ENCODE measurements at regions not wholly inside any gene's neighbourhood (a gene's known extent, or its start where the extent isn't known, plus 50 kb on each side); places are given as distances from the start of the nearest gene placed in this dataset.

DNA sequence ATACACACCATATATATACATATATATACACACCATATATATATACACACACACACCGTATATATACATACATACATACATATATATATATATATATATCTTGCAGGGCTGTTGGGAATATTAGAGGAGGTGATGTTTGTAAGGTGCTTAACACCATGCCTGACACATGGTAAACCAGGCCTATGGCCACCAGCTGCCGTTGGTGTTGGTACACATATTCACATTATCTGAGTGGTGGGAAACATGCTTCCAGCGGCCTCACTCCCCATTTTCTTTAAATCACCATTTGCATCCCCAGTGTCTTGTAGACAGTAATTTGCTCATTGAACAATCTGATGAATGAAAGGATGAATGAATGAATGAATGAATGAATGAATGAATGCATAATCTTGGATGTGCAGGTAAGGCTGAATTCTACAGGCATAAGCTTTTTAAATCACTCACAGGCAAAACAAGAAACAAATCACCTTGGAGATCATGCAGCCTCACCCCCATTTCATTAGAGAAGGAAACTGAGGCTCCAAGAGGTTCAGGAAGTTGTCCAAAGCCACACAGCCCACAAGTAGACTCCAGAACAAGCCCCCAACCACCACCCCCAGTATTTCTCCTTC lies 527.8 kb downstream of the MIAT start:
- TF ChIP-seq GATA2 (IDR thresholded peaks at IDR 0.05; ENCODE audit: low read depth, low read length) (no peak), GATA3 (IDR thresholded peaks at IDR 0.05; ENCODE audit: low read depth, low read length) (no peak)

DNA sequence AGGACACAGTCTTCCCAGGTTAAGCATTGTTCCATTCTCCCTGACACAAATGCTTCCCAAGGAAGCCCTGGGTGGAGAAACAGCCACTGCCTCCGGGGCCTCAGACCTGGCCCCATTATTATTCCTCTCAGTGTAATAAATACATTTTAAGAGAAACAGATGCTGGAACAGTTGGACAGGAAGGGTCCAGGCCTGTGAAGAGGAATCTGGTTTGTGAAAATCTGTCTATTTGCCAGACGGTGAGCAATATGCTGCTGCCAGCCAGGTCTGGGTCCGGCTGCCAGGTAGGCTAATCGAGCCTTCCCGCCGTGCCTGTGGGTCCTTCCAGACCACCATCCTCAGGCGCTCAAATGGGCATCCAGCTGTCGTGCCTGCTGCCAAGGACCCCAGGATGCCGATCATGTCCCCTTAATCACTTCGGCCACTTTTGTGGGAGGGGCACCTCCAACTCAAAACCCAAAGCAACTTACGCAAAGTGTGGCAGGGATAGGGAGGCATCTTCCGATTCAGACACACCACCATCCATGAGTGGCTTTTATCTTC lies 528.4 kb downstream of the MIAT start:
- no peak for TF ChIP-seq GATA3 (IDR thresholded peaks at IDR 0.05; ENCODE audit: low read depth, low read length)
- TF ChIP-seq GATA2 (IDR thresholded peaks at IDR 0.05; ENCODE audit: low read depth, low read length) = no peak

DNA sequence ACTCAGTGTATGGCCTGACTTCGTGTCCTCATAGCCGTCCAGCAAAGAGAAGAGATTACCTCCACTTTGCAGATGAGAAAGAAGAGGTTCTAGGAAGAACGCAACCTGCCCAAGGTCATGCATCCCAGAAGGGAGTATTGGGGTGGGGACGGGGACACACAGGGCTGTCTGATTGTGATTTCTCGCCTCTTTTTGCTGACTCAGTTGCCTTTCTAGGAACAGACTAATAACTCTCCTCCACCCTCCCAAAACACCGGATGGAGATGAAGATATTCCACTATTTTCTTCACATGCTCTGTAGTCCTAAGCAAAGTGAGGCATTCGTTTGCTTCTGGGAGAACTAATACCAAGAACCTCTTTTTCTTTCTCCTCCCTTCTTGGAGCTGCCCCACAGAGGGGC lies 529.3 kb downstream of the MIAT start:
- TF ChIP-seq GATA3 (IDR thresholded peaks at IDR 0.05; ENCODE audit: low read depth, low read length) (no peak), GATA2 (IDR thresholded peaks at IDR 0.05; ENCODE audit: low read depth, low read length) (no peak)

DNA sequence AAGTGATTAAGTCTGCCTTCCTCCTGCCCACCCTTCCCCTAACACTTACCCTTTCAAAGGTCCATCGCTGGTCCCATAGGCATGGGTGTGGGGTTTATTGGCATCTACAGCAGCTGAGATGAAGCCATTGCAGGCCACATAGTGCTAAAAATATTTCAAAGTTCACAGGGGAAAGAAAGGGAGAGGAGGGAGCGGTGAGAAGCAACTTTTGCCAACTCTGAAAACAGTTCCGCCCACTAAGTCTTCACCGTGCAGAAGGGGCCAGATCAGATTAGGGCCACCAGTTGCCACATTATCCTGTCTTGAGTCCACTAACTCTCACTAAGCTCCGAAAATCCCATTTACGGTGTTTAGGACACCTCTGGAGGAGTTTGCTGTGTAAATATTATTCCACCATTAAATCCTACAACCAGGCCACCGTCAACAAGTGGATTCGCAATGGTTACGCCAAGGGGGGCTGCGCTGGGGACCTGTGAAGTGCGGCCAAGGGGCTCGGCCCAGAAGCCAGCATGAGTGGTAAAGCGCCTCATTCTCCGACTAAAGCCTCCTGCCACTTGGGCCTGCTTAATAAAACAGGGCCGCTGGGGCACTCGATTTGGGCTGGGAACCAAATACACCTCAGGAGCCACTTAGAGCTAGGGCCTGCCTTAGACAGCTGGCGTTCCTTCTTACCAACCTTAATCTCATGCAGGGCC lies 534.9 kb downstream of the MIAT start:
- no peak for TF ChIP-seq GATA2 (IDR thresholded peaks at IDR 0.05; ENCODE audit: low read depth, low read length)
- TF ChIP-seq GATA3 (IDR thresholded peaks at IDR 0.05; ENCODE audit: low read depth, low read length) = no peak

DNA sequence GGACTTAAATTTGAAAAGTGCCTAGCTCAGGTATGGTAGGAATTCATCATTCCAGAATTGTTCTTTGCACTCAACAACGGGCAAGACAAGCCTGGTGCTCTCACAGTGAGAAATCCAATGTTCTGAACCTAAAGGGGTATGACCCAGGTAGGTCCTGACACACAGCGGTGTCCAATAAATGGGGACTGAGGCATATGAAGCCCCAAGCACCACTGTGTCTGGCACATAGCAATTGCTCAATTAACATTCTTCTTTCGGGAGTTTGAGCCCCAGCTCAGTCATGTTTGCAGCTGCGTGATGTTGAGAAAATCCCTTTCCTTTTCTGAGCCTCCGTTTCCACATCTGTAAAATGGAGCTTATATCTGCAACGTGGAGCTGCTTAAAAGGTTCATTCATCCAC lies 535.8 kb downstream of the MIAT start:
- TF ChIP-seq GATA2 (IDR thresholded peaks at IDR 0.05; ENCODE audit: low read depth, low read length) (no peak), GATA3 (IDR thresholded peaks at IDR 0.05; ENCODE audit: low read depth, low read length) (no peak)

DNA sequence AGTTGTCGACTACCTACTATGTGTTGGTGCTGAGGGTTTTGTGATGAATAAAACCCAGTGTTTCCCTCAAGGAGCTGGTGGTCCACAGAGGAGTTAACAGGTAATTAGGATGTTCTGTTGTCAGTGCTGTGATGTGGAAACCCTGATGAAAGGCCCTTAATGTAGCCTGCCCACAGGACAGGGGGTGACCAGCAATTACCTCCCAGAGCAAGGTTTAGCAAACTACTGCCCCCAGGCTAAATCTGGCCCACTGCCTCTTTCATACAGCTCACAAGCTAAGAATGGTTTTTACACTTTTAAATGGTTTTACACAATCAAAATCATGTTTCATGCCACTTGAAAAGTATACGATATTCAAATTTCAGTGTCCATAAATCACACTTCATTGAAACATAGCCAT lies 536.2 kb downstream of the MIAT start:
- TF ChIP-seq GATA2 (IDR thresholded peaks at IDR 0.05; ENCODE audit: low read depth, low read length) (no peak), GATA3 (IDR thresholded peaks at IDR 0.05; ENCODE audit: low read depth, low read length) (no peak)

DNA sequence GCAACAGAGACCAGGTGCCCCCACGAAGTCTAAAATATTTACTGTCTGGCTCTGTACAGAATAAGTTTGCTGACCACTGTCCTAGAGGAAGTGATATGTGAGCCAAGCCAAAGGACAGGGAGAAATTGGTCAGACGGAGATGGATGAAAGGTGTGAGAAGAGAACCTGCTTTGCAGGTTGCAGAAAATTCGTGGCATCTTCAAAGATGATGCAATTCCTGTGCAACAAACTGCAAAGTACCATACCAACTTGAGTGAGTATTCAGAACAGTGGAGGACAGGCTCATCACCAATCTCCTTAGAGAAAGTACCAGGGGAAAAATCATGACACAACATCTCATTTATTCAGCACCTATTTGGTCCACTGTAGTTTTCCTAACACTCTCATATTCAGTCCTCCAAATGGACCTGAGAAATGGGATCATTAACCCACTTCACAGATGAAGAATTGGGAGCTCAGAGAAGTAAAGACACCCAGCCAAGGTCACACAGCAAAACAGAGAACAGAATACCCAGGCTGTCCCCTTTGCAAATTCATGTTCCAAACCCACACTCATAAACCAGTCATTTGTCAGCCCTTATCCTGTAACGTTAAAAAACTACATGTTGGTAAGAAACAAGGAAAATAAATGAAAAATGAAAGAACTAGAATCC lies 536.8 kb downstream of the MIAT start:
- TF ChIP-seq GATA3 (IDR thresholded peaks at IDR 0.05; ENCODE audit: low read depth, low read length) = no peak
- TF ChIP-seq GATA2 (IDR thresholded peaks at IDR 0.05; ENCODE audit: low read depth, low read length) = no peak

DNA sequence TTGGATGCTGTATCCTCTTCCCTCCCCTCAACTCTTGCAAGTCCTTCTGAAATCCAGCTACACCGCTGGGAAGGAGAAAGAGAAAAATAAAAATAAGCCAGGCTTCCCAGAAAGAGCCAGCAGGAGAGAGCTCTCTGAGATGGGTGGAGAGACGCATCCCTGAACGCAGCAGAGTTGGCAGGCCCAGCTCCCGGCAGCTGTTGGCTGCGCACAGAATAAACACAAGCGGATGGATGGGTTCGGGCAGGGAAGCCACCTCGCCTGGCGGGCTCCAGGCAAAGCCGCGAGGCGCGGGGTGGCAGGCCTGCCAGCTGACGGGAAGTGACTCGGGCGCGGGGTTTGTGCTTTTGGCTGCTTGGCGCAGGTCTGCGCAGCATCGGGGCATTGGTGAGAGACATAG lies 537.7 kb downstream of the MIAT start:
- TF ChIP-seq GATA3 (IDR thresholded peaks at IDR 0.05; ENCODE audit: low read depth, low read length) = no peak
- no peak for TF ChIP-seq GATA2 (IDR thresholded peaks at IDR 0.05; ENCODE audit: low read depth, low read length)

DNA sequence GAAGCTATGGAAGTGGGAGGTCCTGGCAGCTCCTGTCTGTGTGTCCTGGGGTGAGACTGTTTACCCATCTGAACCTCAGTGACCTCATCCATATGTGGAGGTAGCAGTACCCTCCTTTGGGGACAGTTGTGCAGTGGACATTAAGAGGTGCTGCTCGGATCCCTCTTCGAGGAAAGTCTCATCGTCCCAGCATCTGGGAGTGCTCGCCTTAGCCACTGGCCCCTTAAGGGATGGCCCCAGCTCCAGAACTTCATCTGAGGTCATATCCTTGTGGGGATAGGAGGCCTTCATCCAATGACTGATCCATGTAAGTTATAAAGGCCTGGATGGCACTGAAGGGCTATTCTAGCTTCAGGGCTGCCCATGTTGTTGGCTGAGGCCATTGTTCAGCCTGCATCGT lies 538.1 kb downstream of the MIAT start:
- no peak for TF ChIP-seq GATA3 (IDR thresholded peaks at IDR 0.05; ENCODE audit: low read depth, low read length)
- no peak for TF ChIP-seq GATA2 (IDR thresholded peaks at IDR 0.05; ENCODE audit: low read depth, low read length)

DNA sequence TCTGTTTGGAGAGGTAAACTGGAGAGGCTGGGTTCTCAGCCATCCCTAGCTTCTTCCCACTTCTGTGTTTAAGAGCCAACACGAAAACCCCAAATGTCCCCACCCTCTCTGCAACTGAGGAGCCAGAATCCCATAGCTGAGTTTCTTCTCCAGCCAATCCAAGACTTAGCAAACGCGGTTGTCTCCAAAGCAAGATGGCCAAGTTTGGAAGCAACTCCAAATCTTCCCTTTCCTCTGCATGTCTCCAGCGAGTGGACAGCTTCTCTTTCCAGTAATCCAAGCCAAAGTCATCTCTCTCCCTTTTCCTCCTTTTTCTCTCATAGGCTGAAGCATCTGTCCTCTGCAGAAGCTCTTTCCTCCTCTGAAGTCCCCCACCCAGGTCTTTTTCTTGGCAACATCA lies 539.2 kb downstream of the MIAT start:
- TF ChIP-seq GATA2 (IDR thresholded peaks at IDR 0.05; ENCODE audit: low read depth, low read length) (no peak), GATA3 (IDR thresholded peaks at IDR 0.05; ENCODE audit: low read depth, low read length) (no peak)

DNA sequence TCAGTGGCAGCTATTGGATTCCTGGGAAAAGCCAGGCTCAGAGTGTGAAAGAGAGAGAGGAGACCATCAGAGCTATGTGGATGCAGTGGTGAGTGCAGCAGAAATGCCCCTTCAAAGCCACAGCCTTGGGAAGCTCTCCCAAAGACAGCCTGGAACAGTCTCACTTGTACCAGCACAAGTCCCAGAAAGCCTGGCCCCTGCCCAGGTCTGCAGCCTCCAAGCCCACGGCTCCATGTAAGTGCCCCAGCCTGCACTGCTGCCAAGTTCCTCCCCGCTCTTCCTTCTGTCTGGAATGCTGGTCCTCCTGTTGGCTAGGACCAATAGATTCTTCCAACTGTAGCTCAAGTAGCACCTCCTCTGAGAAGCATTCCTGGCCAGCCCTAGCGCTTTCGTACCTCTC lies 539.7 kb downstream of the MIAT start:
- TF ChIP-seq GATA2 (IDR thresholded peaks at IDR 0.05; ENCODE audit: low read depth, low read length) (no peak), GATA3 (IDR thresholded peaks at IDR 0.05; ENCODE audit: low read depth, low read length) (no peak)

DNA sequence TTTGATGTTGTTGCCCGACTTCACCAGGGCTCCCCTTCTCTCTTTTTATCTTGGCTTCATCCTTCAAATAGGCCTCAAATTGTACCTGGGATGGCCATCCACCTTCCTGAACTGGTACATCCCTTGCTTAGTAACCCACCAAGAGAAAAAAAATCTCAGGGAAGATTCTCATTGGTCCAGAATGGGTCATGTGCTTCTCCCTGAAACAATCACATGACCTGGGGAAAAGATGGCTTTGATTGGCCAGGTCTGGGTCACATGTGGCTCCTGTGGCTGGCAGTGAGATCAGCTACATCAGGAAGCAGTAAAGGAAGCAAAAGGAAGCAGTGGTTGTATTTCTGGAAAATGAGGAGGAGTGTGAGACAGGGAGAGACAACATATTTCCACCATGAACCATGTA lies 540.2 kb downstream of the MIAT start:
- no peak for TF ChIP-seq GATA2 (IDR thresholded peaks at IDR 0.05; ENCODE audit: low read depth, low read length)
- no peak for TF ChIP-seq GATA3 (IDR thresholded peaks at IDR 0.05; ENCODE audit: low read depth, low read length)

DNA sequence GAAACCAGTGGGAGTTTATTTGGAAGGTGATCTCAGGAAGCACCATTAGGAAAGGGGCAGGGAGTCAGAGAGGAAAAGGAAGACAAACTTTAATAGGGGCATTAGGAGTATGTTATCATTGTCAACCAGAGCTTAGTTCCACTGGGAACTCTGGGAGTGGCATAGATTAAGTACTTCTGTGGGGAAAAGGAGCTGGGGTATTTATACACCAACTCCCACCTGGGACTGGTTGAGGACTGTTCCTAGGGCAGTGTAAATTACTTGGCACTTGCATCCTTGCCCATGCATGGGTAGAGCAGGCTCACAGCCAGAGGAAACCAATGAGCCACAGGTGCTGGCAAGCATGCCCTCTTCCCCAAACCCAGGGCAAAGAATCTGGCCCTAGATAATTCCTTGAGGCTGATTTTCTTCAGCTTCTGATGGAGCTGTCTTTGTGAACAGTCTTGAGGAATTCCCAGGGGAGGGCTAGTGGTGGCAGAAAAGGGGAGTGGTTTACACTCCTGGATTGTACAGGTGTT lies 541.2 kb downstream of the MIAT start:
- no peak for TF ChIP-seq GATA3 (IDR thresholded peaks at IDR 0.05; ENCODE audit: low read depth, low read length)
- TF ChIP-seq GATA2 (IDR thresholded peaks at IDR 0.05; ENCODE audit: low read depth, low read length) = no peak

DNA sequence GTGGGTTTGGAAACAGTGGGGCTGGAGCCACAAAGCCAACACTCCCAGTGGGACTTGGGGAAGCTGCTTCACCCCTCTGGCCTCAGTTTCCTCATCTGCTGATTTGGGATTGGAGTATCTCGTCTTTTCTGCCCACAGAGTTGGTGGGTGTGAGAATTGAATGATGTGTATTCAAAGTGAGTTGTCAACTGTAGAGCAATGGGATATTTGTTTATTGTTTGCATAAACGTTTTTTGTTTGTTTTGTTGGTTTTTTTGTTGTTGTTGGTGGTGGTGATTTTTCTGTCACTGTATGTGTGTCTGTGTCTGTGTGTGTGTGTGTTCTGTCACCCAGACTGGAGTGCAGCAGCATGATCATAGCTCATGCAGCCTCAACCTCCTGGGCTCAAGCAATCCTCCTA lies 542.0 kb downstream of the MIAT start:
- TF ChIP-seq GATA3 (IDR thresholded peaks at IDR 0.05; ENCODE audit: low read depth, low read length) (no peak), GATA2 (IDR thresholded peaks at IDR 0.05; ENCODE audit: low read depth, low read length) (no peak)

DNA sequence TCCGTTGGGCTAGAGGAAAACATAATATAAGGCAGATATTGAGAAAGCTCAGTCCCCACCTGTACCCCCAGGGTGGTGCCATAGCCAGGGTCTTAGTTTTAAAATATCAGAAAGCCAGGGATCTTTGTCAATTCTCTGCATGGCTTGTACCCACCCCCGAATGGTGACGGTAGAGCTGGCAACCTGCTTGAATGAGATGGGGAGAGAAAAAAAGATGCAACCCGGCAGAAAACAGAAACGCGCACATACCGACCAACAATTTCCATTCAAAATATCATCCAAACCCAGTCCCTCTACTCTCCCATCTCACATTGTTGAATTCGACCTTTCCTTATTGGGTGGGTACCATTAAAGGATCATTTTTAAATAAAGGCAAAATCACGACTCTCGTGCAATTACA lies 543.9 kb downstream of the MIAT start:
- no peak for TF ChIP-seq GATA3 (IDR thresholded peaks at IDR 0.05; ENCODE audit: low read depth, low read length)
- TF ChIP-seq GATA2 (IDR thresholded peaks at IDR 0.05; ENCODE audit: low read depth, low read length) = no peak
